H1 (cell line): ENCODE measurements at regions not wholly inside any gene's neighbourhood (a gene's known extent, or its start where the extent isn't known, plus 50 kb on each side); places are given as distances from the start of the nearest gene placed in this dataset.

Experiments
- CTCF ChIA-PET: fragments of 300-600 bp; sonication (Branson Sonifier 250); formaldehyde crosslinking; loops from one replicate; lab custom pipeline; 2021; ENCODE audit not compliant: partially characterized antibody; lab: Charles Lee
- POLR2A ChIA-PET: fragments of 300-600 bp; sonication (Branson Sonifier 250); formaldehyde crosslinking; loops from one replicate; lab custom pipeline; 2021; ENCODE audit warnings: inconsistent platforms; ENCODE audit not compliant: partially characterized antibody; lab: Charles Lee
- DNase-seq, 2 experiments: peaks; one replicate each; pipeline versions ENCODE4 v3.0.0 to v3.0.0-alpha.2; 2010 to 2022; ENCODE audit warnings: low spot score in 2 of 2, low read depth in 1 of 2, mixed read lengths in 1 of 2
- FAIRE-seq: peaks from 2 replicates; lab custom pipeline; 2011; peaks lifted over from hg19 to GRCh38; lab: Jason Lieb, UNC
- H2AFZ ChIP-seq: 2 replicates; pipeline ENCODE4 v1.8.1; 2012; ENCODE audit warnings: low read length, inconsistent platforms
- H2AK5ac ChIP-seq: 2 replicates; pipeline ENCODE4 v1.6.1; 2013; ENCODE audit warnings: low read depth, low read length
- H2BK120ac ChIP-seq: replicated peaks from 2 replicates; pipeline ENCODE3; 2013; ENCODE audit warnings: low read depth, low read length, inconsistent platforms
- H2BK12ac ChIP-seq: 2 replicates; pipeline ENCODE4 v1.6.1; 2013; ENCODE audit warnings: low read depth, low read length
- H2BK15ac ChIP-seq: 2 replicates; pipeline ENCODE4 v1.6.1; 2013; ENCODE audit warnings: low read length
- H2BK20ac ChIP-seq: 2 replicates; pipeline ENCODE4 v1.6.1; 2013; ENCODE audit warnings: low read length
- H2BK5ac ChIP-seq: 2 replicates; pipeline ENCODE4 v1.6.1; 2013; ENCODE audit warnings: low read depth, low read length
- H3K14ac ChIP-seq: 2 replicates; pipeline ENCODE4 v1.6.1; 2013; ENCODE audit warnings: inconsistent platforms; ENCODE audit not compliant: insufficient read length
- H3K18ac ChIP-seq: 2 replicates; pipeline ENCODE4 v1.6.1; 2013; ENCODE audit warnings: low read length; ENCODE audit errors: extremely low read depth
- H3K23ac ChIP-seq: 2 replicates; pipeline ENCODE4 v1.6.1; 2013; ENCODE audit warnings: inconsistent platforms; ENCODE audit not compliant: insufficient read length
- H3K23me2 ChIP-seq: 2 replicates; pipeline ENCODE4 v1.6.1; 2013; ENCODE audit warnings: low read depth, low read length
- H3K27ac ChIP-seq: 2 replicates; pipeline ENCODE4 v1.6.1; 2011; ENCODE audit warnings: low read depth, low read length, inconsistent platforms
- H3K27me3 ChIP-seq, 4 experiments: replicated peaks in 1 of 4; 1 replicate in 1 of 4; 2 replicates in 3 of 4; pipeline versions ENCODE4 v1.6.1 to v1.8.1; 2011 to 2013; ENCODE audit warnings: low read length in 3 of 4, mild to moderate bottlenecking in 3 of 4, inconsistent platforms in 2 of 4, mixed read lengths in 2 of 4, moderate library complexity in 1 of 4; ENCODE audit not compliant: control insufficient read depth in 3 of 4, insufficient read depth in 3 of 4; ENCODE audit errors: extremely low read depth in 1 of 4
- H3K36me3 ChIP-seq, 4 experiments: 2 replicates each; pipeline versions ENCODE4 v1.6.1 to v1.8.1; 2011 to 2013; ENCODE audit warnings: mild to moderate bottlenecking in 4 of 4, low read length in 3 of 4, moderate library complexity in 2 of 4, control low read depth in 1 of 4, inconsistent platforms in 1 of 4; ENCODE audit not compliant: insufficient read depth in 4 of 4, control insufficient read depth in 2 of 4
- H3K4ac ChIP-seq: replicated peaks from 2 replicates; pipeline ENCODE3; 2013; ENCODE audit warnings: low read length, low read depth, mixed read lengths, inconsistent platforms; ENCODE audit not compliant: insufficient read length
- H3K4me1 ChIP-seq, 4 experiments: replicated peaks in 1 of 4; 1 replicate in 1 of 4; 2 replicates in 3 of 4; pipeline versions ENCODE4 v1.6.1 to v1.8.1; 2011 to 2013; ENCODE audit warnings: low read length in 3 of 4, inconsistent platforms in 2 of 4, mixed read lengths in 1 of 4; ENCODE audit not compliant: insufficient read depth in 4 of 4, control insufficient read depth in 3 of 4
- H3K4me2 ChIP-seq, 2 experiments: 2 replicates each; pipeline versions ENCODE4 v1.6.1 to v1.8.1; 2011 to 2013; ENCODE audit warnings: low read depth in 2 of 2, low read length in 2 of 2, control low read depth in 1 of 2, inconsistent platforms in 1 of 2, mild to moderate bottlenecking in 1 of 2; ENCODE audit not compliant: insufficient read depth in 1 of 2
- H3K4me3 ChIP-seq, 4 experiments: fragments of 200-600, 300-600 bp in 1 of 4; sonication (generic), shearing (Covaris generic), sonication (Bioruptor Twin) in 1 of 4; 2 replicates each; pipeline versions ENCODE4 v1.5.1 to v1.8.1; 2011 to 2016; ENCODE audit warnings: low read length in 4 of 4, low read depth in 3 of 4, control low read depth in 2 of 4, inconsistent platforms in 2 of 4, mild to moderate bottlenecking in 2 of 4, mixed read lengths in 1 of 4, moderate library complexity in 1 of 4; ENCODE audit not compliant: insufficient read depth in 2 of 4; ENCODE audit errors: extremely low read depth in 1 of 4
- H3K56ac ChIP-seq: replicated peaks from 2 replicates; pipeline ENCODE3; 2013; ENCODE audit warnings: low read depth, mild to moderate bottlenecking, mixed read lengths, low read length, inconsistent platforms; ENCODE audit not compliant: insufficient read length
- H3K79me1 ChIP-seq: 2 replicates; pipeline ENCODE4 v1.6.1; 2013; ENCODE audit warnings: low read depth, low read length, control low read depth
- H3K79me2 ChIP-seq, 2 experiments: 2 replicates each; pipeline versions ENCODE4 v1.6.1 to v1.8.1; 2012 to 2013; ENCODE audit warnings: low read length in 2 of 2, mild to moderate bottlenecking in 2 of 2, inconsistent platforms in 1 of 2; ENCODE audit not compliant: insufficient read depth in 2 of 2, control insufficient read depth in 1 of 2
- H3K9ac ChIP-seq, 4 experiments: replicated peaks in 1 of 4; 1 replicate in 1 of 4; 2 replicates in 3 of 4; pipeline versions ENCODE4 v1.6.1 to v1.8.1; 2011 to 2013; ENCODE audit warnings: low read depth in 3 of 4, low read length in 3 of 4, control low read depth in 2 of 4, mild to moderate bottlenecking in 2 of 4, moderate library complexity in 2 of 4, inconsistent platforms in 1 of 4; ENCODE audit errors: extremely low read depth in 1 of 4
- H3K9me3 ChIP-seq, 2 experiments: 2 replicates each; pipeline versions ENCODE4 v1.6.1 to v1.8.1; 2012 to 2013; ENCODE audit warnings: mild to moderate bottlenecking in 2 of 2, moderate library complexity in 2 of 2, control low read depth in 1 of 2, inconsistent platforms in 1 of 2, low read depth in 1 of 2, low read length in 1 of 2, mixed read lengths in 1 of 2; ENCODE audit not compliant: insufficient read depth in 2 of 2
- H4K20me1 ChIP-seq, 2 experiments: replicated peaks in 1 of 2; 2 replicates each; pipeline versions ENCODE3 to v1.8.1; 2011 to 2013; ENCODE audit warnings: inconsistent platforms in 2 of 2, low read length in 2 of 2, mild to moderate bottlenecking in 1 of 2; ENCODE audit not compliant: insufficient read depth in 2 of 2, control insufficient read depth in 1 of 2
- H4K5ac ChIP-seq: 2 replicates; pipeline ENCODE4 v1.6.1; 2013; ENCODE audit warnings: low read length, low read depth, mixed read lengths, inconsistent platforms; ENCODE audit not compliant: insufficient read length
- H4K8ac ChIP-seq: 2 replicates; pipeline ENCODE4 v1.8.0; 2013; ENCODE audit warnings: mild to moderate bottlenecking, moderate library complexity, low read length, inconsistent platforms; ENCODE audit not compliant: insufficient read depth; ENCODE audit errors: extremely low read depth
- H4K91ac ChIP-seq: replicated peaks from 2 replicates; pipeline ENCODE3; 2013; ENCODE audit warnings: low read length, mixed read lengths, inconsistent platforms; ENCODE audit not compliant: insufficient read length
- ASH2L ChIP-seq: fragments of 200-600, 300-600 bp; sonication (generic); IDR thresholded peaks from one replicate; pipeline ENCODE4 v1.7.1; 2017; ENCODE audit warnings: low read length
- CBX5 ChIP-seq: fragments of 300-800, 300-1000 bp; sonication (generic); IDR thresholded peaks from 2 replicates; pipeline ENCODE4 v1.7.1; 2016; ENCODE audit warnings: antibody characterized with exemption, low read length, low read depth
- EP300 ChIP-seq, 2 experiments: IDR thresholded peaks; 1 replicate in 1 of 2; 2 replicates in 1 of 2; pipeline ENCODE4 v1.6.1; 2011 to 2012; ENCODE audit warnings: low read depth in 2 of 2, low read length in 2 of 2, mild to moderate bottlenecking in 2 of 2, borderline replicate concordance in 1 of 2, inconsistent platforms in 1 of 2, moderate library complexity in 1 of 2
- FOSL1 ChIP-seq: IDR thresholded peaks from 2 replicates; pipeline ENCODE4 v1.6.1; 2011; ENCODE audit warnings: mild to moderate bottlenecking, low read depth, low read length, moderate library complexity; ENCODE audit not compliant: insufficient read depth
- GTF2F1 ChIP-seq: IDR thresholded peaks from 2 replicates; pipeline ENCODE4 v1.6.1; 2012; ENCODE audit warnings: low read depth, low read length, improper control_type of control experiment, borderline replicate concordance
- KDM1A ChIP-seq: fragments of 200-600, 300-600 bp; sonication (generic); IDR thresholded peaks from 2 replicates; pipeline ENCODE4 v1.7.1; 2016; ENCODE audit warnings: mild to moderate bottlenecking, low read length, borderline replicate concordance
- NANOG ChIP-seq: IDR thresholded peaks from 2 replicates; pipeline ENCODE4 v1.6.1; 2011; ENCODE audit warnings: low read length, low read depth, mild to moderate bottlenecking, inconsistent platforms; ENCODE audit not compliant: insufficient read depth, poor library complexity, severe bottlenecking
- PHF8 ChIP-seq: fragments of 200-600 bp; sonication (generic); conservative IDR thresholded peaks from 2 replicates; pipeline ENCODE4 v1.7.1; 2012; ENCODE audit warnings: low read depth, mild to moderate bottlenecking, inconsistent platforms, low read length, moderate library complexity
- POU5F1 ChIP-seq: IDR thresholded peaks from 2 replicates; pipeline ENCODE4 v1.6.1; 2011; ENCODE audit warnings: low read depth, mild to moderate bottlenecking, low read length, moderate library complexity
- TEAD4 ChIP-seq: IDR thresholded peaks from 2 replicates; pipeline ENCODE4 v1.6.1; 2012; ENCODE audit warnings: low read depth, low read length, inconsistent platforms, mixed read lengths
- WGBS, 2 experiments: shearing (Covaris generic) in 1 of 2; methylation state at CpG; one replicate each; pipeline versions ENCODE4 v1.1.6 to v1.1.7; 2013 to 2015; ENCODE audit warnings: low lambda C conversion rate in 2 of 2, mixed read lengths in 2 of 2, inconsistent platforms in 1 of 2, low coverage in 1 of 2, missing lambda C conversion rate in 1 of 2; ENCODE audit not compliant: insufficient replicate concordance in 2 of 2, insufficient coverage in 1 of 2, insufficient read length in 1 of 2; ENCODE audit errors: extremely low coverage in 1 of 2, missing lambda C conversion rate in 1 of 2; 5-methylcytosine and 5-hydroxymethylcytosine counted together

GRCh38 chr4:18669390-18669789 is 647.8 kb upstream of the LCORL start:
- Histone ChIP-seq H3K79me2 (no peaks in the 10 kb centered on the region), H2BK20ac (no peak overlapping the region), H3K23ac (no peak overlapping the region), H2BK5ac (no peak overlapping the region), H3K36me3 (no peaks in the 10 kb centered on the region), H3K27ac (no peak overlapping the region), H3K4me3 (no peak overlapping the region), H3K9me3 (no peaks in the 10 kb centered on the region), H4K91ac (no peak overlapping the region), H2BK15ac (no peak overlapping the region), H3K4me1 (no peaks in the 10 kb centered on the region), H4K8ac (no peak overlapping the region), H4K20me1 (no peaks in the 10 kb centered on the region), H3K79me1 (no peaks in the 10 kb centered on the region), H2AK5ac (no peak overlapping the region), H3K18ac (no peak overlapping the region), H4K5ac (no peak overlapping the region), H3K27me3 (no peaks in the 10 kb centered on the region), H2AFZ (no peak overlapping the region), H3K23me2 (no peaks in the 10 kb centered on the region), H3K56ac (no peak overlapping the region), H2BK120ac (no peak overlapping the region), H3K9ac (no peak overlapping the region), H3K14ac (no peak overlapping the region), H3K4ac (no peak overlapping the region), H3K4me2 (no peak overlapping the region), H2BK12ac (no peak overlapping the region)
- CTCF ChIA-PET: no interaction called here
- POLR2A ChIA-PET: no interaction called here
- TF ChIP-seq CBX5: no peak
- no peak for TF ChIP-seq TEAD4
- no peak for TF ChIP-seq FOSL1
- TF ChIP-seq POU5F1: no peak
- no peak for TF ChIP-seq PHF8
- no peak for TF ChIP-seq ASH2L
- no peak for TF ChIP-seq EP300 (IDR thresholded peaks at IDR 0.05; ENCODE audit: borderline replicate concordance in 1 of 2, low read depth in 2 of 2, low read length in 2 of 2)
- TF ChIP-seq GTF2F1: no peak
- no peak for TF ChIP-seq KDM1A
- no peak for TF ChIP-seq NANOG
- WGBS, 2 experiments: 100% methylated on average over 1 of the region's 1 CpG; no CpG with 5 or more reads in 1 of the 2 experiments
- no peak for FAIRE-seq
- no peak for DNase-seq
